Calu3 (cell line): ENCODE measurements at regions not wholly inside any gene's neighbourhood (a gene's known extent, or its start where the extent isn't known, plus 50 kb on each side); places are given as distances from the start of the nearest gene placed in this dataset.

Source experiments
- BruUV-seq: library from RNA; stranded (reverse); fragments of 400-500 nt; replicated peaks from 2 replicates; lab custom pipeline; 2021; lab: Mats Ljungman, UMichigan
- CTCF ChIA-PET: fragments of 300-600 bp; sonication (Branson Sonifier 250); formaldehyde crosslinking; loops from one replicate; lab custom pipeline; 2022; ENCODE audit warnings: antibody characterized with exemption; lab: Charles Lee
- DNase-seq: peaks from one replicate; pipeline ENCODE4 v3.0.0; 2022
- H3K27ac Mint-ChIP-seq: one replicate; pipeline ENCODE4 v1.8.0; 2022; ENCODE audit warnings: mixed read lengths; ENCODE audit not compliant: unreplicated experiment
- H3K27me3 Mint-ChIP-seq: one replicate; pipeline ENCODE4 v1.8.0; 2022; ENCODE audit warnings: mixed read lengths; ENCODE audit not compliant: unreplicated experiment
- H3K36me3 Mint-ChIP-seq: one replicate; pipeline ENCODE4 v1.8.0; 2022; ENCODE audit warnings: mild to moderate bottlenecking, moderate library complexity, mixed read lengths; ENCODE audit not compliant: insufficient read depth, unreplicated experiment
- H3K4me1 Mint-ChIP-seq: one replicate; pipeline ENCODE4 v1.8.0; 2022; ENCODE audit warnings: mild to moderate bottlenecking, low read depth, mixed read lengths; ENCODE audit not compliant: unreplicated experiment
- H3K4me3 Mint-ChIP-seq: one replicate; pipeline ENCODE4 v1.8.0; 2022; ENCODE audit warnings: mild to moderate bottlenecking, low read depth, moderate library complexity, mixed read lengths; ENCODE audit not compliant: unreplicated experiment
- H3K9me3 Mint-ChIP-seq: one replicate; pipeline ENCODE4 v1.8.0; 2022; ENCODE audit warnings: low read depth, mixed read lengths; ENCODE audit not compliant: unreplicated experiment
- intact Hi-C: fragments of 100-400 bp; cut with micrococcal nuclease; formaldehyde crosslinking; loops from one replicate; pipeline ENCODE4 v1.10.0; 2022; ENCODE audit not compliant: unreplicated experiment
- TF ChIP-seq, protein P1 (sequence below): fragments of 200-600 bp; IDR thresholded peaks from one replicate; pipeline ENCODE4 v1.8.0; 2022; ENCODE audit warnings: antibody characterized with exemption; ENCODE audit not compliant: unreplicated experiment

DNA sequence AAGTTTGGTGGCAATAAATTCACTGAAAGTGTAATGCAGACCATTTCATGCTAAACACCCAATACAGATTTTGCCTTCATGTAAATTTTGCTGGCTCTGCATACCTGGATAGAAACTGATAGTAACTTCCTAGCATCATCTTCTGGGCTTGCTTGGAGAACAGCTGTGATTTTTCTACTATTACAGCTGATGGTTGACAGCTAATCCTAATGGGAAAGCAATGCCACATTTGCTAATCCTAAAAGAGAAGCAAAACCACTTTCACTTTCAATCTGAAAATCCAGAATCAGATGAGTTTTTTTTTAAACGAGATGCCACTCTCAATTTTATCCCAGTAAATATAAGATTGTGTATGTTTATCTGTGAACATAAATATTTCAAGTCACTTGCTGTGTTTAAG lies 1035.9 kb downstream of the TRHDE start:
- H3K27ac Mint-ChIP-seq = no peak overlapping the region
- peaks cover 2% of the 10 kb centered on the region for H3K9me3 Mint-ChIP-seq
- H3K4me3 Mint-ChIP-seq = no peak overlapping the region
- no peak for DNase-seq
- CTCF ChIA-PET = no interaction called here
- no peaks in the 10 kb centered on the region for H3K4me1 Mint-ChIP-seq
- intact Hi-C loops = no loop called here
- H3K27me3 Mint-ChIP-seq = no peaks in the 10 kb centered on the region
- TF ChIP-seq, protein P1, sequence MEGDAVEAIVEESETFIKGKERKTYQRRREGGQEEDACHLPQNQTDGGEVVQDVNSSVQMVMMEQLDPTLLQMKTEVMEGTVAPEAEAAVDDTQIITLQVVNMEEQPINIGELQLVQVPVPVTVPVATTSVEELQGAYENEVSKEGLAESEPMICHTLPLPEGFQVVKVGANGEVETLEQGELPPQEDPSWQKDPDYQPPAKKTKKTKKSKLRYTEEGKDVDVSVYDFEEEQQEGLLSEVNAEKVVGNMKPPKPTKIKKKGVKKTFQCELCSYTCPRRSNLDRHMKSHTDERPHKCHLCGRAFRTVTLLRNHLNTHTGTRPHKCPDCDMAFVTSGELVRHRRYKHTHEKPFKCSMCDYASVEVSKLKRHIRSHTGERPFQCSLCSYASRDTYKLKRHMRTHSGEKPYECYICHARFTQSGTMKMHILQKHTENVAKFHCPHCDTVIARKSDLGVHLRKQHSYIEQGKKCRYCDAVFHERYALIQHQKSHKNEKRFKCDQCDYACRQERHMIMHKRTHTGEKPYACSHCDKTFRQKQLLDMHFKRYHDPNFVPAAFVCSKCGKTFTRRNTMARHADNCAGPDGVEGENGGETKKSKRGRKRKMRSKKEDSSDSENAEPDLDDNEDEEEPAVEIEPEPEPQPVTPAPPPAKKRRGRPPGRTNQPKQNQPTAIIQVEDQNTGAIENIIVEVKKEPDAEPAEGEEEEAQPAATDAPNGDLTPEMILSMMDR = no peak
- no peaks in the 10 kb centered on the region for H3K36me3 Mint-ChIP-seq
- BruUV-seq = no TSS peak

DNA sequence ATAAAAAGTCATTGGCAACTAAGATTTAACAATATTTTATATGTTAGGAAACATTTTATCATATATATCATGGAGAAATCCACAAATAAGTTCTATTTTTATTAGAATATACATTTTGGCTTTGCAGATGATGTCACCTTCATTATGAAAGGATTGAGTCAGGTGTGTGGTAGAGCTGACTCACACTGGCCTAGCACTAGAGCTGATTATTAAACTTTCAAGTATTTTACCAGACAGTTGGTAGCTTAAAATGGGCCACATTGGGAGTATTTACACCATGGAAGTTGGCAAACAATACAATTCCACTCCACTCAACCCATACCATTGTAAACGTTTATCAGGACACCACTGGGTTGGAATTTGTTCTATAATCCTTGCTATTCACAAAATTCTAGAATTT lies 1036.6 kb downstream of the TRHDE start:
- intact Hi-C loops = no loop called here
- Mint-ChIP-seq H3K27me3 (no peaks in the 10 kb centered on the region), H3K36me3 (no peaks in the 10 kb centered on the region), H3K4me1 (no peaks in the 10 kb centered on the region), H3K27ac (no peak overlapping the region), H3K4me3 (no peak overlapping the region), H3K9me3 (peaks cover 2% of the 10 kb centered on the region)
- TF ChIP-seq, protein P1 = no peak
- no peak for DNase-seq
- CTCF ChIA-PET = no interaction called here
- no TSS peak for BruUV-seq

DNA sequence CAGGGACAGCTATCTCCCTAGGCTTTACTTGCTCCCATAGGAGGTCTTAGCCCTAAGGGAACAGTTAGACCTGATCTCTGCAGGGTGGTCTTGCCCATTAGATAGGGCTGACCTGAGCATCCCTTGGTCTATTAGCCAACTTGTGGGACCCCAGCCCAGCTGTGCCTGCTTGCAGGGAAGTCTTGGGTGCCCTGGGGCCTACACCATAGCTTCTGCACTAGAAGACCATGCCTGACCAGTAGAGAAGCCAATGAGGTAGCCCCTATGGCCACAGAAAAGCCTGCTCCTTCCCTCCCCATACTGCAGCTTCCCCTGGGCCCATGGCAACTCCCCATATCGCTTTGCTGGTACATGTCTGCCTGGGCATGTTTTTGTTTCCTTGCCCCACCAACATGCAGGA lies 1049.1 kb downstream of the TRHDE start:
- TF ChIP-seq, protein P1 = no peak
- Mint-ChIP-seq H3K27ac (no peak overlapping the region), H3K36me3 (no peaks in the 10 kb centered on the region), H3K4me3 (no peak overlapping the region), H3K27me3 (no peaks in the 10 kb centered on the region), H3K9me3 (peaks cover 15% of the 10 kb centered on the region), H3K4me1 (no peaks in the 10 kb centered on the region)
- DNase-seq = no peak
- BruUV-seq = no TSS peak
- intact Hi-C loops = no loop called here
- CTCF ChIA-PET = no interaction called here

DNA sequence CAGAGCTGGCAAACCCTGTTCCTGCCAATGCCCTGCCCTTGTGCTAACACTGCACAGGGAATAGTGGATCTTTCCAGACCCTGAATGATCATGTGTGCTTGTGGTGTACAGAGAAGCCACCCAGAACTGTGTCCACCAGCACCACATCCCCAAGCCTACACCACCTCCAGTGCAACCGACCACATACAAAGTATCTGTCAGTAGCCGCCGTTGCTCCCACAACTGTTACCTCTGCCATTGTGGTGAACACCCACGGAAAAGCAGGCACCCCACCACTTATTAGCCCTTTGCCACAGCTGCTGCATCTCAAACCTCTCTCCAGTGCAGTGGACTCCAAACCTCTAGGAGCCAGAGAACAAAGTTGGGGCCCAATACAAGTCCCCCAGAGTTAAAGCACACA lies 1049.6 kb downstream of the TRHDE start:
- Mint-ChIP-seq H3K9me3 (peaks cover 15% of the 10 kb centered on the region), H3K4me3 (no peak overlapping the region), H3K27me3 (no peaks in the 10 kb centered on the region), H3K36me3 (no peaks in the 10 kb centered on the region), H3K4me1 (no peaks in the 10 kb centered on the region), H3K27ac (no peak overlapping the region)
- CTCF ChIA-PET = no interaction called here
- no peak for DNase-seq
- intact Hi-C loops = no loop called here
- TF ChIP-seq, protein P1 = no peak
- no TSS peak for BruUV-seq
